ENCODE measurements at regions not wholly inside any gene's neighbourhood (a gene's known extent, or its start where the extent isn't known, plus 50 kb on each side); places are given as distances from the start of the nearest gene placed in this dataset.

GRCh38 chr14:58870961-58871360, 233.2 kb downstream of the DACT1 start:
- WGBS, 2 experiments (ENCODE audit: extremely low coverage in 1 of 2, insufficient coverage in 1 of 2, insufficient read length in 1 of 2, insufficient replicate concordance in 2 of 2, low coverage in 1 of 2, low lambda C conversion rate in 2 of 2, missing lambda C conversion rate in 1 of 2) = 87% methylated on average over 4 of the region's 4 CpGs; no CpG with 5 or more reads in 1 of the 2 experiments
- Histone ChIP-seq H3K36me3 (ENCODE audit: control insufficient read depth in 2 of 4, insufficient read depth in 4 of 4, low read length in 3 of 4) (no peaks in the 10 kb centered on the region), H4K8ac (ENCODE audit: extremely low read depth, insufficient read depth, low read length) (no peak overlapping the region), H3K4me2 (ENCODE audit: insufficient read depth in 1 of 2, low read depth in 2 of 2, low read length in 2 of 2) (no peak overlapping the region), H2AFZ (ENCODE audit: low read length) (peak overlapping the region; percentile 44; the same call in 1 of the 2 replicates), H3K9me3 (ENCODE audit: insufficient read depth in 2 of 2, low read depth in 1 of 2, low read length in 1 of 2) (no peaks in the 10 kb centered on the region), H3K9ac (replicated peaks in 1 of 4; ENCODE audit: extremely low read depth in 1 of 4, low read depth in 3 of 4, low read length in 3 of 4) (no peak overlapping the region), H3K18ac (ENCODE audit: extremely low read depth, low read length) (no peak overlapping the region), H3K79me2 (ENCODE audit: control insufficient read depth in 1 of 2, insufficient read depth in 2 of 2, low read length in 2 of 2) (no peaks in the 10 kb centered on the region), H3K4ac (replicated peaks; ENCODE audit: insufficient read length, low read depth, low read length) (no peak overlapping the region), H2AK5ac (ENCODE audit: low read depth, low read length) (no peak overlapping the region), H2BK15ac (ENCODE audit: low read length) (no peak overlapping the region), H3K14ac (ENCODE audit: insufficient read length) (no peak overlapping the region), H2BK20ac (ENCODE audit: low read length) (no peak overlapping the region), H4K5ac (ENCODE audit: insufficient read length, low read depth, low read length) (no peak overlapping the region), H2BK12ac (ENCODE audit: low read depth, low read length) (no peak overlapping the region), H4K91ac (replicated peaks; ENCODE audit: insufficient read length, low read length) (no peak overlapping the region), H3K4me1 (replicated peaks in 1 of 4; ENCODE audit: control insufficient read depth in 3 of 4, insufficient read depth in 4 of 4, low read length in 3 of 4) (no peaks in the 10 kb centered on the region), H4K20me1 (replicated peaks in 1 of 2; ENCODE audit: control insufficient read depth in 1 of 2, insufficient read depth in 2 of 2, low read length in 2 of 2) (peaks cover 0 to 2% of the 10 kb centered on the region in 2 experiments), H2BK5ac (ENCODE audit: low read depth, low read length) (no peak overlapping the region), H2BK120ac (replicated peaks; ENCODE audit: low read depth, low read length) (no peak overlapping the region), H3K4me3 (ENCODE audit: extremely low read depth in 1 of 4, insufficient read depth in 2 of 4, low read depth in 3 of 4, low read length in 4 of 4) (no peak overlapping the region), H3K27ac (ENCODE audit: low read depth, low read length) (no peak overlapping the region), H3K23ac (ENCODE audit: insufficient read length) (no peak overlapping the region), H3K79me1 (ENCODE audit: low read depth, low read length) (no peaks in the 10 kb centered on the region), H3K56ac (replicated peaks; ENCODE audit: insufficient read length, low read depth, low read length) (no peak overlapping the region), H3K23me2 (ENCODE audit: low read depth, low read length) (no peaks in the 10 kb centered on the region), H3K27me3 (replicated peaks in 1 of 4; ENCODE audit: control insufficient read depth in 3 of 4, extremely low read depth in 1 of 4, insufficient read depth in 3 of 4, low read length in 3 of 4) (no peaks in the 10 kb centered on the region)
- ChIA-PET POLR2A (ENCODE audit: partially characterized antibody) (no interaction called here), CTCF (ENCODE audit: partially characterized antibody) (no interaction called here)
- FAIRE-seq = no peak
- no peak for DNase-seq (ENCODE audit: low read depth in 1 of 2, low spot score in 2 of 2)
- TF ChIP-seq SUZ12 (IDR thresholded peaks at IDR 0.05; ENCODE audit: low read length) (no peak), MAX (IDR thresholded peaks at IDR 0.05) (no peak), POLR2AphosphoS5 (IDR thresholded peaks at IDR 0.05; ENCODE audit: low read depth, low read length) (no peak), TCF12 (IDR thresholded peaks at IDR 0.05; ENCODE audit: low read depth, low read length) (no peak), USF2 (IDR thresholded peaks at IDR 0.05; ENCODE audit: low read length) (no peak), YY1 (IDR thresholded peaks at IDR 0.05; ENCODE audit: low read depth, low read length) (no peak), ATF2 (IDR thresholded peaks at IDR 0.05; ENCODE audit: low read length) (no peak), TAF7 (optimal IDR thresholded peaks at IDR 0.05; ENCODE audit: borderline replicate concordance, low read depth, low read length) (no peak), ZNF274 (IDR thresholded peaks at IDR 0.05; ENCODE audit: borderline replicate concordance, extremely low read depth, low read length) (no peak), BRCA1 (IDR thresholded peaks at IDR 0.05; ENCODE audit: low read depth, low read length) (no peak), CHD1 (IDR thresholded peaks at IDR 0.05; ENCODE audit: low read depth, low read length) (no peak), SIX5 (IDR thresholded peaks at IDR 0.05; ENCODE audit: low read depth, low read length) (no peak), EGR1 (IDR thresholded peaks at IDR 0.05; ENCODE audit: borderline replicate concordance, low read depth, low read length) (no peak)
